ENCODE measurements at regions not wholly inside any gene's neighbourhood (a gene's known extent, or its start where the extent isn't known, plus 50 kb on each side); places are given as distances from the start of the nearest gene placed in this dataset.
"Not testable (repeated sequence)": the region's sequence is repeated elsewhere in the genome, so short reads cannot be mapped to it uniquely, and the experiment has no call there.

GRCh38 chrX:768596-768995, 138.0 kb downstream of the SHOX start:
- 77% methylated on average over 6 of the region's 7 CpGs for WGBS (ENCODE audit: insufficient coverage)
- no peaks in the 10 kb centered on the region for H3K4me1 Mint-ChIP-seq
- no peak overlapping the region for H3K4me3 Mint-ChIP-seq
- ATAC-seq (replicated peaks in 1 of 4), result no peak
- H3K36me3 Mint-ChIP-seq, result no peaks in the 10 kb centered on the region
- ChIA-PET CTCF (no interaction called here), POLR2A (no interaction called here)
- no peaks in the 10 kb centered on the region for H3K4me1 ChIP-seq (ENCODE audit: control insufficient read depth in 1 of 2, extremely low read depth in 1 of 2, insufficient read depth in 2 of 2, low read length in 2 of 2)
- peaks cover 0 to 12% of the 10 kb centered on the region in 2 experiments for H3K27me3 ChIP-seq (replicated peaks in 1 of 2; ENCODE audit: control insufficient read depth in 2 of 2, extremely low read depth in 1 of 2, insufficient read depth in 2 of 2, low read length in 1 of 2)
- H3K9me3 ChIP-seq, result no peaks in the 10 kb centered on the region
- no peak for DNase-seq
- H3K27me3 Mint-ChIP-seq, result peaks cover 0 to 9% of the 10 kb centered on the region in 2 donors
- H3K9me3 Mint-ChIP-seq, result peaks cover 0 to 10% (median 9%) of the 10 kb centered on the region in 3 donors
- no peaks in the 10 kb centered on the region for H3K36me3 ChIP-seq (ENCODE audit: control insufficient read depth in 2 of 2, extremely low read depth in 1 of 2, insufficient read depth in 1 of 2, low read length in 1 of 2)
- no peak overlapping the region for H3K4me3 ChIP-seq (ENCODE audit: control insufficient read depth in 1 of 2, extremely low read depth in 1 of 2, low read length in 1 of 2)
- H3K27ac Mint-ChIP-seq, result no peak overlapping the region
- no peak overlapping the region for H3K27ac ChIP-seq (ENCODE audit: low read length)

GRCh38 chrX:758917-759316, 128.3 kb downstream of the SHOX start:
- ChIA-PET POLR2A (no interaction called here), CTCF (no interaction called here)
- WGBS (ENCODE audit: insufficient coverage), result 79% methylated on average over 4 of the region's 6 CpGs
- Histone ChIP-seq H3K36me3 (ENCODE audit: control insufficient read depth in 2 of 2, extremely low read depth in 1 of 2, insufficient read depth in 1 of 2, low read length in 1 of 2) (no peaks in the 10 kb centered on the region), H3K4me3 (ENCODE audit: control insufficient read depth in 1 of 2, extremely low read depth in 1 of 2, low read length in 1 of 2) (no peak overlapping the region), H3K4me1 (ENCODE audit: control insufficient read depth in 1 of 2, extremely low read depth in 1 of 2, insufficient read depth in 2 of 2, low read length in 2 of 2) (no peaks in the 10 kb centered on the region), H3K27me3 (replicated peaks in 1 of 2; ENCODE audit: control insufficient read depth in 2 of 2, extremely low read depth in 1 of 2, insufficient read depth in 2 of 2, low read length in 1 of 2) (peaks cover 0 to 2% of the 10 kb centered on the region in 2 experiments), H3K9me3 (no peaks in the 10 kb centered on the region), H3K27ac (ENCODE audit: low read length) (no peak overlapping the region)
- H3K4me1 Mint-ChIP-seq, result no peaks in the 10 kb centered on the region
- peaks cover 0 to 9% (median 7%) of the 10 kb centered on the region in 3 donors for H3K9me3 Mint-ChIP-seq
- H3K27ac Mint-ChIP-seq, result no peak overlapping the region
- no peak for DNase-seq
- H3K27me3 Mint-ChIP-seq, result peaks cover 14 to 18% of the 10 kb centered on the region in 2 donors
- ATAC-seq (replicated peaks in 1 of 4), result no peak
- no peaks in the 10 kb centered on the region for H3K36me3 Mint-ChIP-seq
- no peak overlapping the region for H3K4me3 Mint-ChIP-seq

- ChIA-PET POLR2A (no interaction called here), CTCF (no interaction called here)
- no peaks in the 10 kb centered on the region for H3K27me3 ChIP-seq (replicated peaks in 1 of 2; ENCODE audit: control insufficient read depth in 2 of 2, extremely low read depth in 1 of 2, insufficient read depth in 2 of 2, low read length in 1 of 2)
- no peaks in the 10 kb centered on the region for H3K9me3 ChIP-seq
- DNase-seq (no peak), ATAC-seq (replicated peaks in 1 of 4) (no peak)
- Mint-ChIP-seq H3K4me1 (no peaks in the 10 kb centered on the region), H3K27ac (no peak overlapping the region), H3K27me3 (peaks cover 0 to 6% of the 10 kb centered on the region in 2 donors), H3K9me3 (peaks cover 0 to 4% (median 0%) of the 10 kb centered on the region in 3 donors), H3K36me3 (no peaks in the 10 kb centered on the region), H3K4me3 (no peak overlapping the region)
- no peaks in the 10 kb centered on the region for H3K36me3 ChIP-seq (ENCODE audit: control insufficient read depth in 2 of 2, extremely low read depth in 1 of 2, insufficient read depth in 1 of 2, low read length in 1 of 2)
- no CpG with 5 or more reads among the region's 9 CpGs for WGBS (ENCODE audit: insufficient coverage)
- no peak overlapping the region for H3K27ac ChIP-seq (ENCODE audit: low read length)
- H3K4me3 ChIP-seq (ENCODE audit: control insufficient read depth in 1 of 2, extremely low read depth in 1 of 2, low read length in 1 of 2), result no peak overlapping the region
- H3K4me1 ChIP-seq (ENCODE audit: control insufficient read depth in 1 of 2, extremely low read depth in 1 of 2, insufficient read depth in 2 of 2, low read length in 2 of 2), result no peaks in the 10 kb centered on the region
Observed at GRCh38 chrX:750812-751211, 120.2 kb downstream of the SHOX start.

DNA sequence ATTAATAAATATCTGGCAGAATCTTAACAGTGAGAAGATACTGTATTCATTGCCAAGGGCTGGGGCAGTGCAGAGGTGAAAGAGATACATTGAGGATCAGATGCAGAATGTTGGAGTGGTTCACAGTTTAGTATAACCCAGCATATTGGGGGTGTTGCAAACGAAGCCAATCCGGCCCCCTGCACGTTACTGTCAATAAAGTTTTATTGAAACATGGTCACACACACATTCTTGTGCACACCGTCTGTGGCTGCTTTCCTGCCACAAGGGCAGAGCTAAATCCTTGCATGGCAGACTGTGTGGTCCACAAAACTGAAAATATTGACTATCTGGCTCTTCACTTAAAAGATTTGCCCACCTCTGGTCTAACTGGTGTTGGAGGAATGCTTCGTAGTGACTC, 119.7 kb downstream of the SHOX start:
- no peaks in the 10 kb centered on the region for H3K36me3 Mint-ChIP-seq
- H3K27ac ChIP-seq (ENCODE audit: low read length), result no peak overlapping the region
- H3K9me3 ChIP-seq, result no peaks in the 10 kb centered on the region
- CTCF ChIA-PET, result no interaction called here
- no peak overlapping the region for H3K27ac Mint-ChIP-seq
- no peaks in the 10 kb centered on the region for H3K4me1 ChIP-seq (ENCODE audit: control insufficient read depth in 1 of 2, extremely low read depth in 1 of 2, insufficient read depth in 2 of 2, low read length in 2 of 2)
- no peaks in the 10 kb centered on the region for H3K27me3 ChIP-seq (replicated peaks in 1 of 2; ENCODE audit: control insufficient read depth in 2 of 2, extremely low read depth in 1 of 2, insufficient read depth in 2 of 2, low read length in 1 of 2)
- POLR2A ChIA-PET, result no interaction called here
- no peak overlapping the region for H3K4me3 Mint-ChIP-seq
- H3K9me3 Mint-ChIP-seq, result peaks cover 0 to 7% (median 0%) of the 10 kb centered on the region in 3 donors
- H3K36me3 ChIP-seq (ENCODE audit: control insufficient read depth in 2 of 2, extremely low read depth in 1 of 2, insufficient read depth in 1 of 2, low read length in 1 of 2), result no peaks in the 10 kb centered on the region
- H3K27me3 Mint-ChIP-seq, result peaks cover 2 to 9% of the 10 kb centered on the region in 2 donors
- no peaks in the 10 kb centered on the region for H3K4me1 Mint-ChIP-seq
- no peak overlapping the region for H3K4me3 ChIP-seq (ENCODE audit: control insufficient read depth in 1 of 2, extremely low read depth in 1 of 2, low read length in 1 of 2)
- DNase-seq (no peak), ATAC-seq (replicated peaks in 1 of 4) (no peak)
- 63% methylated on average over 1 of the region's 5 CpGs for WGBS (ENCODE audit: insufficient coverage)

DNA sequence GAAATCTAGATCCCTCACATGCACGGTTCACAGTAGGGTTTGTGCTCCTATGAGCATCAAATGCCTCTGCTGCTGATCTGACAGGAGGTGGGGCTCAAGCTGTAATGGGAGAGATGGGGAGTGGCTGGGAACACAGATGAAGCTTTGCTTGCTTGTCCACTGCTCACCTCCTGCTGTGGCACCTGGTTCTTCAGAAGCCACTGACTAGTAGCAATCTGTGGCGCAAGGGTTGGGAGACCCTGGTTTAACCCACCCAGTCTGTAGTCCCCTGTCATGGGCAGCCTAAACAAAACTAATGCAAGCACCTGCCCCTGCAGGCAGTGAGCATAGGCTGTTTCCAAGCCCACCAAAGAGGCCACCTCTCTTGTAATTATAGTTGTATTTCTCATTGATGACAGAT, 116.6 kb downstream of the SHOX start:
- Mint-ChIP-seq H3K36me3 (no peaks in the 10 kb centered on the region), H3K27ac (no peak overlapping the region), H3K4me3 (no peak overlapping the region), H3K27me3 (peaks cover 2 to 9% of the 10 kb centered on the region in 2 donors), H3K9me3 (peaks cover 0 to 25% (median 4%) of the 10 kb centered on the region in 3 donors), H3K4me1 (no peaks in the 10 kb centered on the region)
- DNase-seq (no peak), ATAC-seq (replicated peaks in 1 of 4) (no peak)
- Histone ChIP-seq H3K4me3 (ENCODE audit: control insufficient read depth in 1 of 2, extremely low read depth in 1 of 2, low read length in 1 of 2) (no peak overlapping the region), H3K9me3 (no peaks in the 10 kb centered on the region), H3K27ac (ENCODE audit: low read length) (no peak overlapping the region), H3K36me3 (ENCODE audit: control insufficient read depth in 2 of 2, extremely low read depth in 1 of 2, insufficient read depth in 1 of 2, low read length in 1 of 2) (no peaks in the 10 kb centered on the region), H3K4me1 (ENCODE audit: control insufficient read depth in 1 of 2, extremely low read depth in 1 of 2, insufficient read depth in 2 of 2, low read length in 2 of 2) (no peaks in the 10 kb centered on the region), H3K27me3 (replicated peaks in 1 of 2; ENCODE audit: control insufficient read depth in 2 of 2, extremely low read depth in 1 of 2, insufficient read depth in 2 of 2, low read length in 1 of 2) (peaks cover 0 to 2% of the 10 kb centered on the region in 2 experiments)
- WGBS (ENCODE audit: insufficient coverage), result 75% methylated on average over 2 of the region's 2 CpGs
- ChIA-PET CTCF (no interaction called here), POLR2A (no interaction called here)

DNA sequence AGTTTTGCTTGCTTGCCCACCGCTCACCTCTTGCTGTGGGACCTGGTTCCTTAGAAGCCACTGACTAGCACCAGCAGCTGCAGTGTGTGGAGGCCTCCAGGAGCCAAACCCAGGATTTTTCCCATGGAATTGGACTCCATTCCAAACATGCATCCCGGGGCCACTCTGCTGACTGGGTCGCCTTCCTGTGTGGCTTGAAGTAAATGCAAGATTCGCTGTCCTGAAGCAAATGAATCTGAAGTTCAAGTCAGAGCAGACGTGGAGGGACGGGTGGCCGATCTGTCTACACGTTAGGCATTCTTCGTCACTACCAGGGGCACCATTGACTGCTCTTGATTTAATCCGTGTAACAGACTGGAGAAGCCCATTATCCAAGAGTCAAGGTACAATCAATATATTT, 109.0 kb downstream of the SHOX start:
- H3K27me3 ChIP-seq (replicated peaks in 1 of 2; ENCODE audit: control insufficient read depth in 2 of 2, extremely low read depth in 1 of 2, insufficient read depth in 2 of 2, low read length in 1 of 2), result peaks cover 0 to 8% of the 10 kb centered on the region in 2 experiments
- ChIA-PET CTCF (no interaction called here), POLR2A (no interaction called here)
- no peak overlapping the region for H3K4me3 ChIP-seq (ENCODE audit: control insufficient read depth in 1 of 2, extremely low read depth in 1 of 2, low read length in 1 of 2)
- H3K4me3 Mint-ChIP-seq, result no peak overlapping the region
- no peaks in the 10 kb centered on the region for H3K36me3 ChIP-seq (ENCODE audit: control insufficient read depth in 2 of 2, extremely low read depth in 1 of 2, insufficient read depth in 1 of 2, low read length in 1 of 2)
- no peak overlapping the region for H3K27ac ChIP-seq (ENCODE audit: low read length)
- H3K9me3 Mint-ChIP-seq, result peaks cover 0 to 18% (median 4%) of the 10 kb centered on the region in 3 donors
- H3K4me1 ChIP-seq (ENCODE audit: control insufficient read depth in 1 of 2, extremely low read depth in 1 of 2, insufficient read depth in 2 of 2, low read length in 2 of 2), result no peaks in the 10 kb centered on the region
- no peak for ATAC-seq (replicated peaks in 1 of 4)
- no peaks in the 10 kb centered on the region for H3K9me3 ChIP-seq
- no peaks in the 10 kb centered on the region for H3K27me3 Mint-ChIP-seq
- no peak overlapping the region for H3K27ac Mint-ChIP-seq
- no peak for DNase-seq
- no peaks in the 10 kb centered on the region for H3K36me3 Mint-ChIP-seq
- WGBS (ENCODE audit: insufficient coverage), result 78% methylated on average over 5 of the region's 10 CpGs
- H3K4me1 Mint-ChIP-seq, result no peaks in the 10 kb centered on the region

GRCh38 chrX:737021-737420, 106.4 kb downstream of the SHOX start:
- H3K27me3 Mint-ChIP-seq; DNase-seq; H3K4me3 ChIP-seq (ENCODE audit: control insufficient read depth in 1 of 2, extremely low read depth in 1 of 2, low read length in 1 of 2); H3K4me1 ChIP-seq (ENCODE audit: control insufficient read depth in 1 of 2, extremely low read depth in 1 of 2, insufficient read depth in 2 of 2, low read length in 2 of 2); H3K36me3 Mint-ChIP-seq; H3K27me3 ChIP-seq (replicated peaks in 1 of 2; ENCODE audit: control insufficient read depth in 2 of 2, extremely low read depth in 1 of 2, insufficient read depth in 2 of 2, low read length in 1 of 2); H3K9me3 Mint-ChIP-seq; CTCF ChIA-PET; ATAC-seq (replicated peaks in 1 of 4); H3K9me3 ChIP-seq; H3K36me3 ChIP-seq (ENCODE audit: control insufficient read depth in 2 of 2, extremely low read depth in 1 of 2, insufficient read depth in 1 of 2, low read length in 1 of 2); POLR2A ChIA-PET; H3K27ac Mint-ChIP-seq; H3K4me3 Mint-ChIP-seq; H3K4me1 Mint-ChIP-seq; H3K27ac ChIP-seq (ENCODE audit: low read length): not testable (repeated sequence)
- WGBS (ENCODE audit: insufficient coverage), result 92% methylated on average over 3 of the region's 3 CpGs
